K562 (cell line): ENCODE measurements at regions not wholly inside any gene's neighbourhood (a gene's known extent, or its start where the extent isn't known, plus 50 kb on each side); places are given as distances from the start of the nearest gene placed in this dataset.

Experiments used
- ATAC-seq: fragments of 200-7000 bp; cut with Tn5 transposase; 3 replicates; pipeline ENCODE4 v1.9.1; 2020; ENCODE audit warnings: moderate library complexity
- BruUV-seq: library from RNA; stranded (reverse); fragments of 400-500 nt; replicated peaks from 2 replicates; lab custom pipeline; 2021; lab: Mats Ljungman, UMichigan
- CTCF ChIA-PET: fragments of 300-600 bp; formaldehyde crosslinking; extraction: SDS; loops from one replicate; lab custom pipeline; 2021; ENCODE audit warnings: low intra/inter-chr PET ratio; lab: Yijun Ruan, JAX
- POLR2A ChIA-PET: fragments of 300-600, 350-650 bp; sonication (Branson Sonifier 250); formaldehyde crosslinking; extraction: SDS; loops from one replicate; lab custom pipeline; 2021; ENCODE audit warnings: antibody characterized with exemption, inconsistent platforms; lab: Yijun Ruan, JAX
- DNase-seq, 4 experiments: peaks; one replicate each; pipeline versions ENCODE4 v3.0.0 to v3.0.0-alpha.2; 2011 to 2018; ENCODE audit warnings: low spot score in 3 of 4, mixed read lengths in 3 of 4; ENCODE audit errors: extremely low read depth in 1 of 4
- FAIRE-seq: peaks from 2 replicates; lab custom pipeline; 2011; peaks lifted over from hg19 to GRCh38; lab: Jason Lieb, UNC
- H2AFZ ChIP-seq: 2 replicates; pipeline ENCODE4 v1.6.0; 2011; ENCODE audit warnings: low read depth, low read length, control low read depth, inconsistent platforms
- H3K27ac ChIP-seq: fragments of 200-600 bp; 3 replicates; pipeline ENCODE4 v1.8.0; 2011; ENCODE audit warnings: low read depth, mild to moderate bottlenecking, control low read depth, inconsistent platforms, low read length, moderate library complexity, mixed read lengths; ENCODE audit errors: extremely low read depth
- H3K27me3 ChIP-seq, 2 experiments: fragments of 300-600 bp in 1 of 2; 2 replicates in 1 of 2; 3 replicates in 1 of 2; pipeline versions ENCODE4 v1.6.0 to v1.8.0; 2011; ENCODE audit warnings: inconsistent platforms in 2 of 2, low read length in 2 of 2, mild to moderate bottlenecking in 1 of 2, mixed read lengths in 1 of 2, moderate library complexity in 1 of 2; ENCODE audit not compliant: control insufficient read depth in 2 of 2, insufficient read depth in 2 of 2
- H3K36me3 ChIP-seq: fragments of 300-600 bp; 3 replicates; pipeline ENCODE4 v1.8.0; 2011; ENCODE audit warnings: mild to moderate bottlenecking, low read length, inconsistent platforms; ENCODE audit not compliant: control insufficient read depth, insufficient read depth
- H3K4me1 ChIP-seq, 2 experiments: fragments of 200-600 bp in 1 of 2; replicated peaks in 1 of 2; 2 replicates in 1 of 2; 3 replicates in 1 of 2; pipeline versions ENCODE4 v1.5.1 to v1.8.0; 2011; ENCODE audit warnings: inconsistent platforms in 2 of 2, low read length in 2 of 2, mild to moderate bottlenecking in 1 of 2, mixed read lengths in 1 of 2, moderate library complexity in 1 of 2; ENCODE audit not compliant: control insufficient read depth in 2 of 2, insufficient read depth in 2 of 2
- H3K4me2 ChIP-seq: 2 replicates; pipeline ENCODE4 v1.6.1; 2011; ENCODE audit warnings: low read length, control low read depth, inconsistent platforms, mixed read lengths; ENCODE audit not compliant: insufficient read depth
- H3K4me3 ChIP-seq: fragments of 200-600 bp; sonication (generic), shearing (Covaris generic); 2 replicates; pipeline ENCODE4 v1.5.1; 2016; ENCODE audit warnings: control low read depth, inconsistent platforms
- H3K79me2 ChIP-seq: fragments of 200-600 bp; 3 replicates; pipeline ENCODE4 v1.8.0; 2011; ENCODE audit warnings: low read length, inconsistent platforms; ENCODE audit not compliant: control insufficient read depth, insufficient read depth
- H3K9ac ChIP-seq, 2 experiments: 2 replicates each; pipeline versions ENCODE4 v1.6.0 to v1.6.1; 2011; ENCODE audit warnings: low read depth in 2 of 2, low read length in 2 of 2, control low read depth in 1 of 2, inconsistent platforms in 1 of 2, mild to moderate bottlenecking in 1 of 2, mixed read lengths in 1 of 2; ENCODE audit not compliant: insufficient read depth in 1 of 2
- H3K9me1 ChIP-seq: one replicate; pipeline ENCODE4 v1.6.0; 2011; ENCODE audit warnings: inconsistent platforms, mild to moderate bottlenecking, low read length, moderate library complexity; ENCODE audit not compliant: control insufficient read depth, insufficient read depth
- H3K9me3 ChIP-seq: replicated peaks from 2 replicates; pipeline ENCODE4 v1.5.1; 2011; ENCODE audit warnings: low read depth, low read length, inconsistent platforms; ENCODE audit not compliant: control insufficient read depth, insufficient read depth
- H4K20me1 ChIP-seq: replicated peaks from 2 replicates; pipeline ENCODE4 v1.6.1; 2011; ENCODE audit warnings: low read length, inconsistent platforms, mixed read lengths; ENCODE audit not compliant: control insufficient read depth, insufficient read depth
- CLOCK ChIP-seq: fragments of 250-450 bp; sonication (Bioruptor Pico); IDR thresholded peaks from 2 replicates; pipeline ENCODE4 v1.4.0; 2020; ENCODE audit warnings: mild to moderate bottlenecking, moderate library complexity, borderline replicate concordance
- E4F1 ChIP-seq: fragments of 250-450 bp; sonication (Bioruptor Pico); IDR thresholded peaks from 2 replicates; pipeline ENCODE4 v1.5.0; 2021; ENCODE audit warnings: mild to moderate bottlenecking, borderline replicate concordance
- USF1 ChIP-seq: sonication (generic); formaldehyde crosslinking; IDR thresholded peaks from 2 replicates; pipeline ENCODE4 v1.9.0; 2022; ENCODE audit warnings: mild to moderate bottlenecking, missing genetic modification reagents
- XRCC4 ChIP-seq: IDR thresholded peaks from one replicate; pipeline ENCODE4 v1.6.1; 2011; ENCODE audit not compliant: insufficient read depth, insufficient read length; ENCODE audit errors: extremely low read depth
- ZNF232 ChIP-seq: sonication (generic); formaldehyde crosslinking; IDR thresholded peaks from 2 replicates; pipeline ENCODE4 v1.8.0; 2022; ENCODE audit warnings: mild to moderate bottlenecking, missing genetic modification reagents
- ZNF586 ChIP-seq: fragments of 450-650 bp; formaldehyde crosslinking; conservative IDR thresholded peaks from 2 replicates; pipeline ENCODE4 v1.4.0; 2020; ENCODE audit warnings: mild to moderate bottlenecking, moderate library complexity
- ZNF75A ChIP-seq: fragments of 450-650 bp; formaldehyde crosslinking; IDR thresholded peaks from 2 replicates; pipeline ENCODE4 v1.4.0; 2020; ENCODE audit warnings: mild to moderate bottlenecking
- WGBS: fragments of 100-300 bp; shearing (Covaris generic); methylation state at CpG from one replicate; pipeline ENCODE4 v1.1.6; 2016; ENCODE audit warnings: low coverage, mixed read lengths; ENCODE audit not compliant: insufficient coverage; ENCODE audit errors: missing lambda C conversion rate; 5-methylcytosine and 5-hydroxymethylcytosine counted together
- in situ Hi-C: fragments of 300-500 bp; cut with MboI; formaldehyde crosslinking; loops from 4 replicates; pipeline ENCODE4 v1.15.0; 2018; ENCODE audit warnings: inconsistent platforms, mixed read lengths
- intact Hi-C: fragments of 100-400 bp; cut with micrococcal nuclease; formaldehyde crosslinking; loops from 2 replicates; pipeline ENCODE4 v1.14.2; 2022

DNA sequence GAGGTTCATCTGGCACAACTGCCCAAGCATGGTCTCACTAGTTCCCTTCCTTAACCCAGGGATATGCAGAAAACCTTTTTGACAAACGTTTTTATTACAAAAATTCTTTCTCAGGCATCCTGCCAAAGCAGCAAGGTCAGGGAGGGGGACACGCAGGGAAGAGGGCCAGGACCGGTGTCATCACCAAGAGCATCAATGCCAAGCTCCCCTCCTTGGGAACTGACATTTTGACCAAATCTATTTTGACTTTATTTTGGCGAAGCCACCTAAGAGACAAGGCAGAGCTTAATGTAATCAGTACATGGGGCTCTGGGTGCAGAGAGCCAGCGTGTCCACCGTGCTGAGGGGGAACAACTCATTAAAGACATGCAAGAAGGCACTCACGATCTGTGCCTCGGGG lies 265.2 kb downstream of the CBLN1 start:
- Histone ChIP-seq H3K9me1 (no peaks in the 10 kb centered on the region), H3K4me2 (no peak overlapping the region), H4K20me1 (no peaks in the 10 kb centered on the region; the same call in 1 of the 2 replicates), H3K27me3 (peaks cover 0 to 7% of the 10 kb centered on the region in 2 experiments; a peak in 1 of 5 replicates), H3K79me2 (no peaks in the 10 kb centered on the region), H3K9ac (no peak overlapping the region), H3K27ac (no peak overlapping the region), H3K9me3 (no peaks in the 10 kb centered on the region), H3K36me3 (no peaks in the 10 kb centered on the region), H2AFZ (no peak overlapping the region), H3K4me3 (no peak overlapping the region), H3K4me1 (no peaks in the 10 kb centered on the region)
- 0% methylated on average over 8 of the region's 8 CpGs for WGBS
- BruUV-seq, result no TSS peak
- ATAC-seq, result no peak
- in situ Hi-C loops, result no loop called here
- CTCF ChIA-PET, result no interaction called here
- intact Hi-C loops, result no loop called here
- POLR2A ChIA-PET, result no interaction called here
- no peak for FAIRE-seq
- TF ChIP-seq E4F1 (CRISPR knock-in tag), result no peak
- DNase-seq, result no peak

GRCh38 chr16:49015225-49015592 lies 266.4 kb downstream of the CBLN1 start:
- WGBS, result 0% methylated on average over 6 of the region's 6 CpGs
- no peak for FAIRE-seq
- CTCF ChIA-PET, result no interaction called here

More at GRCh38 chr16:49015225-49015592, 266.4 kb downstream of the CBLN1 start:
- H3K9me3 ChIP-seq, result no peaks in the 10 kb centered on the region
- TF ChIP-seq ZNF586 (CRISPR knock-in tag), result no peak
- TF ChIP-seq ZNF232 (CRISPR knock-in tag), result no peak
- TF ChIP-seq CLOCK (CRISPR knock-in tag), result no peak
- TF ChIP-seq ZNF75A, result no peak
- TF ChIP-seq XRCC4, result no peak
- no peak for TF ChIP-seq USF1 (CRISPR knock-in tag)
- no peaks in the 10 kb centered on the region for H3K79me2 ChIP-seq
- no peaks in the 10 kb centered on the region for H3K36me3 ChIP-seq
- H3K27ac ChIP-seq, result no peak overlapping the region
- no peaks in the 10 kb centered on the region for H3K4me1 ChIP-seq
- in situ Hi-C loops, result no loop called here
- DNase-seq (no peak), ATAC-seq (no peak)
- POLR2A ChIA-PET, result no interaction called here
- BruUV-seq, result no TSS peak
- no peak overlapping the region for H3K9ac ChIP-seq
- H3K27me3 ChIP-seq, result peaks cover 0 to 5% of the 10 kb centered on the region in 2 experiments; a peak in 1 of 5 replicates
- H2AFZ ChIP-seq, result no peak overlapping the region
- no peaks in the 10 kb centered on the region; the same call in 1 of the 2 replicates for H4K20me1 ChIP-seq
- H3K4me2 ChIP-seq, result no peak overlapping the region
- no peaks in the 10 kb centered on the region for H3K9me1 ChIP-seq
- intact Hi-C loops, result no loop called here
- H3K4me3 ChIP-seq, result no peak overlapping the region
